NCI-H187 (cell line): ENCODE measurements at regions not wholly inside any gene's neighbourhood (a gene's known extent, or its start where the extent isn't known, plus 50 kb on each side); places are given as distances from the start of the nearest gene placed in this dataset.

Experiments
- DNase-seq, 2 experiments: peaks; one replicate each; lab custom pipeline; 2025; lab: John Stamatoyannopoulos, UW

GRCh38 chr9:81532251-81532650 is 157.1 kb downstream of the TLE1 start:
- no peak for DNase-seq

- no peak for DNase-seq
Observed at GRCh38 chr9:81531511-81531910, 157.8 kb downstream of the TLE1 start.

- DNase-seq, result no peak
Observed at GRCh38 chr9:81530846-81531245, 158.5 kb downstream of the TLE1 start.

GRCh38 chr9:81530310-81530810 is 159.0 kb downstream of the TLE1 start:
- DNase-seq, result no peak

- no peak for DNase-seq
Observed at GRCh38 chr9:81529556-81530193, 159.7 kb downstream of the TLE1 start.

- DNase-seq, result no peak
Observed at GRCh38 chr9:81526587-81526986, 162.8 kb downstream of the TLE1 start.

- DNase-seq, result no peak
Observed at GRCh38 chr9:81522716-81523551, 166.4 kb downstream of the TLE1 start.

- no peak for DNase-seq
Observed at GRCh38 chr9:81521892-81522291, 167.5 kb downstream of the TLE1 start.

- no peak for DNase-seq
Observed at GRCh38 chr9:81519816-81520495, 169.4 kb downstream of the TLE1 start.

GRCh38 chr9:81517954-81518353 is 171.4 kb downstream of the TLE1 start:
- DNase-seq, result no peak

- DNase-seq, result no peak
Observed at GRCh38 chr9:81513059-81513458, 176.3 kb downstream of the TLE1 start.

- no peak for DNase-seq
Observed at GRCh38 chr9:81512641-81513040, 176.7 kb downstream of the TLE1 start.

GRCh38 chr9:81508476-81508875 is 180.9 kb downstream of the TLE1 start:
- DNase-seq, result no peak

- no peak for DNase-seq
Observed at GRCh38 chr9:81506941-81507864, 182.1 kb downstream of the TLE1 start.

GRCh38 chr9:81499594-81499993 is 189.8 kb downstream of the TLE1 start:
- no peak for DNase-seq

GRCh38 chr9:81499021-81499454 is 190.3 kb downstream of the TLE1 start:
- no peak for DNase-seq

GRCh38 chr9:81498576-81498975 is 190.8 kb downstream of the TLE1 start:
- no peak for DNase-seq

- DNase-seq, result no peak
Observed at GRCh38 chr9:81497091-81497490, 192.3 kb downstream of the TLE1 start.

- DNase-seq, result no peak
Observed at GRCh38 chr9:81492710-81493447, 196.5 kb downstream of the TLE1 start.

GRCh38 chr9:81490605-81491331 is 198.6 kb downstream of the TLE1 start:
- no peak for DNase-seq
